ENCODE measurements at regions not wholly inside any gene's neighbourhood (a gene's known extent, or its start where the extent isn't known, plus 50 kb on each side); places are given as distances from the start of the nearest gene placed in this dataset.
"Not testable (repeated sequence)": the region's sequence is repeated elsewhere in the genome, so short reads cannot be mapped to it uniquely, and the experiment has no call there.

GRCh38 chr2:186922316-186922715 lies 73.3 kb upstream of the ZSWIM2 start:
- DNase-seq, result not testable (repeated sequence)

GRCh38 chr2:186919296-186919695 lies 70.3 kb upstream of the ZSWIM2 start:
- no peak for DNase-seq

GRCh38 chr2:186918495-186918894 lies 69.5 kb upstream of the ZSWIM2 start:
- no peak for DNase-seq

- no peak for DNase-seq
These were observed 68.9 kb upstream of the ZSWIM2 start for GRCh38 chr2:186917866-186918265.

GRCh38 chr2:186913870-186914269 lies 64.9 kb upstream of the ZSWIM2 start:
- DNase-seq, result no peak

GRCh38 chr2:186912979-186913378 lies 64.0 kb upstream of the ZSWIM2 start:
- DNase-seq, result no peak

- no peak for DNase-seq
These were observed 62.6 kb upstream of the ZSWIM2 start for GRCh38 chr2:186911551-186912085.

- no peak for DNase-seq
These were observed 62.0 kb upstream of the ZSWIM2 start for GRCh38 chr2:186910996-186911395.

- no peak for DNase-seq
These were observed 60.1 kb upstream of the ZSWIM2 start for GRCh38 chr2:186909095-186909494.

- no peak for DNase-seq
These were observed 58.9 kb upstream of the ZSWIM2 start for GRCh38 chr2:186907897-186908296.

- DNase-seq, result peak; percentile 25
These were observed 54.2 kb upstream of the ZSWIM2 start for GRCh38 chr2:186903216-186903615.
